Heart left ventricle (tissue), 16 donors: ENCODE measurements at regions not wholly inside any gene's neighbourhood (a gene's known extent, or its start where the extent isn't known, plus 50 kb on each side); places are given as distances from the start of the nearest gene placed in this dataset.

Experiments
- ATAC-seq, 4 donors: fragments of 200-7000 bp; cut with Tn5 transposase; one replicate each; pipeline ENCODE4 v1.9.1; 2020 to 2022; ENCODE audit warnings: moderate library complexity in 4 of 4, mild to moderate bottlenecking in 3 of 4, moderate number of reproducible peaks in 1 of 4
- DNase-seq, 5 donors: peaks; one replicate each; pipeline ENCODE4 v3.0.0-alpha.2; 2020
- H3K27ac ChIP-seq, 12 donors: fragments of 200-600 bp; sonication (generic) in 4 of 12; one replicate each; pipeline versions ENCODE4 v1.5.0 to v1.8.0; 2016 to 2022; ENCODE audit warnings: mild to moderate bottlenecking in 2 of 12
- H3K27me3 ChIP-seq, 9 donors: fragments of 200-600 bp; sonication (generic) in 2 of 9; one replicate each; pipeline versions ENCODE4 v1.5.1 to v1.8.0; 2016 to 2022; ENCODE audit warnings: mild to moderate bottlenecking in 3 of 9
- H3K36me3 ChIP-seq, 9 donors: fragments of 200-600 bp; sonication (generic) in 2 of 9; one replicate each; pipeline versions ENCODE4 v1.5.0 to v1.8.0; 2018 to 2022; ENCODE audit warnings: mild to moderate bottlenecking in 2 of 9
- H3K4me1 ChIP-seq, 12 donors: fragments of 200-600 bp; sonication (generic) in 4 of 12; one replicate each; pipeline versions ENCODE4 v1.5.0 to v1.8.0; 2016 to 2022; ENCODE audit warnings: mild to moderate bottlenecking in 3 of 12
- H3K4me3 ChIP-seq, 12 donors: fragments of 200-600 bp; sonication (generic) in 4 of 12; one replicate each; pipeline versions ENCODE4 v1.5.0 to v1.8.0; 2017 to 2022; ENCODE audit warnings: mild to moderate bottlenecking in 9 of 12, moderate library complexity in 4 of 12
- H3K9me3 ChIP-seq, 12 donors: fragments of 200-600 bp; sonication (generic) in 4 of 12; one replicate each; pipeline versions ENCODE4 v1.5.0 to v1.8.0; 2016 to 2022; ENCODE audit warnings: mild to moderate bottlenecking in 1 of 12
- POLR2A ChIP-seq, 2 donors: fragments of 450-650 bp; IDR thresholded peaks; one replicate each; pipeline ENCODE4 v1.6.1; 2017; ENCODE audit warnings: antibody characterized with exemption in 2 of 2, mild to moderate bottlenecking in 2 of 2, moderate library complexity in 2 of 2
- WGBS, 4 donors: extraction: QIAGEN DNeasy Blood & Tissue Kit in 2 of 4; methylation state at CpG; one replicate each; pipeline versions ENCODE4 v1.1.5 to v1.1.7; 2013 to 2018; 5-methylcytosine and 5-hydroxymethylcytosine counted together
- intact Hi-C, 10 donors: fragments of 100-400 bp; cut with DNase I; formaldehyde crosslinking; loops; one replicate each; pipeline versions ENCODE4 v1.11.1 to v1.14.2; 2022
- TF ChIP-seq, protein P1 (sequence below), 12 donors: fragments of 200-600 bp; sonication (generic) in 4 of 12; IDR thresholded peaks; one replicate each; pipeline versions ENCODE4 v1.5.0 to v1.8.0; 2018 to 2022; ENCODE audit warnings: antibody characterized with exemption in 12 of 12, mild to moderate bottlenecking in 5 of 12
- donor health status: ischemic (EF 13 %, LVEDD 7.1; RV severe dilation, severe dysfunction).
- donor health status: healthy with polysubstance abuse.
- donor health status: DM: no; HTN: yes; CAD: no.
- donor health status: DM: no; HTN: no; CAD: no.
- donor health status: ischemic (EF 25% LVEDD 6.9; RV normal size, moderate dysfunction).
- donor health status: ischemic (EF 25% LVEDD 5.7; RV mildly dilated, moderate dysfunction).
- donor health status: healthy.
- donor health status: DM: yes; HTN: yes; CAD: no.
- donor health status: ischemic (EF 35%, LVEDD 5.7; RV mildly dilated, moderate dysfunction).
- donor health status: nonischemic (EF 11% LVEDD 7.7; RV severe dilation, severe dysfunction).
- donor health status: DM: yes; HTN: yes; CAD: no.
- donor health status: PGD.
- donor health status: ischemic (EF 29% LVEDD 5.4; RV normal size, mild dysfunction).
- donor health status: nonischemic (EF 23%, LVEDD 6.1; RV moderate dilation, normal function).

DNA sequence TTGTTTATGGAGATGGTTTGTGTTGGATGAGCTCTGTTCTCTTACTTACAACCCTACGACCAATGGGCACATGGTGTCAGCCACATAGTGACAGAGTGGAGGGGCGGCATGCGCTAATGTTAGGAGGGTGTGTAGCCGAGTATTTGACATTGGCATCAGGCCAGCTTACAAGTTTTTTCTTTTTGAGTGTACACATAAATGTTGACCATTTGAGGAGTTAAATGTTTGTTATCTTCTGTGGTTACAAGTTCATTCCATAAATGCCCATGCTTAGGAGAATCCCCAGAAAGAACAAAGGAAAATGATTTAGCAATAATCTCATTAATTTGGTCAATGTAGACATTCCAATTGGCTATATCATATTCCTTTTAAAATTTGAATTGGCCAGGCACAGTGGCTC lies 180.1 kb upstream of the ELL2 start:
- no peak overlapping the region for H3K4me3 ChIP-seq
- WGBS, 4 donors, result 64 to 85% (median 71%) methylated on average over 4 of the region's 4 CpGs
- DNase-seq, result no peak
- peaks cover 0 to 4% (median 0%) of the 10 kb centered on the region in 12 donors for H3K9me3 ChIP-seq
- peaks cover 0 to 10% (median 0%) of the 10 kb centered on the region in 12 donors for H3K4me1 ChIP-seq
- no peak overlapping the region for H3K27ac ChIP-seq
- H3K27me3 ChIP-seq, result no peaks in the 10 kb centered on the region
- no peak for TF ChIP-seq POLR2A (IDR thresholded peaks at IDR 0.05)
- TF ChIP-seq, protein P1, sequence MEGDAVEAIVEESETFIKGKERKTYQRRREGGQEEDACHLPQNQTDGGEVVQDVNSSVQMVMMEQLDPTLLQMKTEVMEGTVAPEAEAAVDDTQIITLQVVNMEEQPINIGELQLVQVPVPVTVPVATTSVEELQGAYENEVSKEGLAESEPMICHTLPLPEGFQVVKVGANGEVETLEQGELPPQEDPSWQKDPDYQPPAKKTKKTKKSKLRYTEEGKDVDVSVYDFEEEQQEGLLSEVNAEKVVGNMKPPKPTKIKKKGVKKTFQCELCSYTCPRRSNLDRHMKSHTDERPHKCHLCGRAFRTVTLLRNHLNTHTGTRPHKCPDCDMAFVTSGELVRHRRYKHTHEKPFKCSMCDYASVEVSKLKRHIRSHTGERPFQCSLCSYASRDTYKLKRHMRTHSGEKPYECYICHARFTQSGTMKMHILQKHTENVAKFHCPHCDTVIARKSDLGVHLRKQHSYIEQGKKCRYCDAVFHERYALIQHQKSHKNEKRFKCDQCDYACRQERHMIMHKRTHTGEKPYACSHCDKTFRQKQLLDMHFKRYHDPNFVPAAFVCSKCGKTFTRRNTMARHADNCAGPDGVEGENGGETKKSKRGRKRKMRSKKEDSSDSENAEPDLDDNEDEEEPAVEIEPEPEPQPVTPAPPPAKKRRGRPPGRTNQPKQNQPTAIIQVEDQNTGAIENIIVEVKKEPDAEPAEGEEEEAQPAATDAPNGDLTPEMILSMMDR (IDR thresholded peaks at IDR 0.05), result no peak
- intact Hi-C loops, result no loop called here
- H3K36me3 ChIP-seq, result no peaks in the 10 kb centered on the region
- no peak for ATAC-seq

DNA sequence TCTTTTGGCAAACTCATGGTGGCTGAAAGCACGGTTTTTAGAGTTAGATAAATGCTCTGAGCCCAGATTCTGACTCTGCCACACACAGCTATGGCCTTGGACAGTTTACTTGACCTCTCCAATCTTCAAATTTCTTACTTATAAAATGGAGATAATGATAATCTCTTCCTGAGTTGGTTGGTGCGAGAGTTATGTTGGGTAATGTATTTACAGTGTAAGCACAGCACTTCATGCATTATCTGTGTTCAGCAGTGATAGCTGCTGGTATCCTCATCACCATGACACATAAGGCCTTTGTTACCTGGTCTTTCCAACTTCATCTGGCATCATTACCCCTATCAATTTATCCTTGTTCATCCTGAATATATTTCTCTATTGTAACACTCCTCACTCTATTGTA lies 178.8 kb upstream of the ELL2 start:
- TF ChIP-seq, protein P1 (IDR thresholded peaks at IDR 0.05), result no peak
- no peak for TF ChIP-seq POLR2A (IDR thresholded peaks at IDR 0.05)

DNA sequence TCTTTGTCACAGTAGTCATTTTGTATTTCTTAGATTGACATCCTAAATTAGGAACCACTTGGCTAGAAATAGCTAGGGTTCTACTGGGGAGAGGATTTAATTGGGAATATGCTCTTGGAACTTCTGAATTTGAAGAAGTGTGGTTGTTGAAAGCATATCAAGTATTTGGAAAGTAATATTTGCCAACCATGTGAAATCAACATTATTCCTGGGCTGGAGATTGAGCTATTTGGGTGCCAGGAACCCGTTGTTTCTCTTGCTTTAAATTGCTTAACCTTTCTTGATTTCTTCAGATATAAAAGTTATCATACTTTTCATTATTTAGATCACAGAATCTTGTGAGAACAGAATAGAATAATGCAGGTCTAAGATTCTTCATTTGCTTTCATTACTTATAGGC lies 178.4 kb upstream of the ELL2 start:
- intact Hi-C loops, result no loop called here
- no peak overlapping the region for H3K27ac ChIP-seq
- peaks cover 0 to 3% (median 0%) of the 10 kb centered on the region in 12 donors for H3K4me1 ChIP-seq

More for the DNA sequence above, 178.8 kb upstream of the ELL2 start:
- peaks cover 0 to 7% (median 0%) of the 10 kb centered on the region in 12 donors for H3K9me3 ChIP-seq
- H3K36me3 ChIP-seq, result no peaks in the 10 kb centered on the region
- ATAC-seq (no peak), DNase-seq (no peak)
- H3K27me3 ChIP-seq, result no peaks in the 10 kb centered on the region
- no peak overlapping the region for H3K4me3 ChIP-seq
- H3K27ac ChIP-seq, result no peak overlapping the region
- 66 to 81% (median 74%) methylated on average over 2 of the region's 2 CpGs for WGBS, 4 donors
- H3K4me1 ChIP-seq, result peaks cover 0 to 3% (median 0%) of the 10 kb centered on the region in 12 donors
- intact Hi-C loops, result no loop called here

DNA sequence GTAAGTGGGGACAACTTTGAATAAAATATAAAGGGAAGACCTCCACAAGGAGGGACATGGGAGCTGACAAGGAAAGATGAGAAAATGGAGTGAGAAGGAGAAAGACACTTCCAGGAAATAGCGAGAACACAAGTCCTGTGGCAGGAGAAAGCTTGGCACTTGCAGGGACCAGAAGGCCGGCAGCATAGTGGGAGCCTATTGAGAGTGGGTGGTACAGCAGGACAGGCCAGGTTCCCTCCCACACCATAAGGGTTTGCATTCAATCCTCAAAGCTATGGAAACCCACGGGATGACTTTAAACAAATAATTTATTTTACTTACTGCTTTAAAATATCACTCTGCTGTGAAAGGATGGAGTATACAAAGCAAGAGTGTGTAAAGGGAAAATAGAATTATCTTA lies 173.2 kb upstream of the ELL2 start:
- intact Hi-C loops, result no loop called here

More for the DNA sequence above, 178.4 kb upstream of the ELL2 start:
- WGBS, 4 donors, result 71 to 84% (median 82%) methylated on average over 1 of the region's 1 CpG
- no peak for DNase-seq
- H3K27me3 ChIP-seq, result no peaks in the 10 kb centered on the region
- H3K36me3 ChIP-seq, result no peaks in the 10 kb centered on the region
- H3K9me3 ChIP-seq, result peaks cover 0 to 7% (median 0%) of the 10 kb centered on the region in 12 donors
- H3K4me3 ChIP-seq, result no peak overlapping the region
- no peak for TF ChIP-seq POLR2A (IDR thresholded peaks at IDR 0.05)
- no peak for ATAC-seq

More for the DNA sequence above, 173.2 kb upstream of the ELL2 start:
- Histone ChIP-seq H3K4me1 (peaks cover 0 to 3% (median 0%) of the 10 kb centered on the region in 12 donors), H3K4me3 (no peak overlapping the region), H3K9me3 (peaks cover 0 to 7% (median 0%) of the 10 kb centered on the region in 12 donors), H3K27ac (no peak overlapping the region), H3K27me3 (no peaks in the 10 kb centered on the region), H3K36me3 (no peaks in the 10 kb centered on the region)
- DNase-seq, result no peak
- 81 to 93% (median 87%) methylated on average over 3 of the region's 3 CpGs for WGBS, 4 donors
- TF ChIP-seq POLR2A (IDR thresholded peaks at IDR 0.05), result no peak
- TF ChIP-seq, protein P1 (IDR thresholded peaks at IDR 0.05), result no peak
- ATAC-seq, result no peak
